Gastroesophageal sphincter (tissue), 4 donors: ENCODE measurements at regions not wholly inside any gene's neighbourhood (a gene's known extent, or its start where the extent isn't known, plus 50 kb on each side); places are given as distances from the start of the nearest gene placed in this dataset.
A peak's percentile ranks its signal among the peaks of the same experiment; 100 is the strongest.

Source experiments
- ATAC-seq: fragments of 150-250 bp; one replicate; pipeline ENCODE4 v1.9.1; 2016; ENCODE audit warnings: mild to moderate bottlenecking, moderate library complexity
- H3K27ac ChIP-seq, 4 donors: fragments of 200-600 bp; sonication (generic) in 3 of 4; 1 replicate in 3 of 4; 2 replicates in 1 of 4; pipeline ENCODE4 v1.5.1; 2016 to 2019
- H3K27me3 ChIP-seq: fragments of 200-600 bp; sonication (generic); one replicate; pipeline ENCODE4 v1.5.1; 2019
- H3K36me3 ChIP-seq, 2 donors: fragments of 200-600 bp; sonication (generic); one replicate each; pipeline ENCODE4 v1.5.1; 2019; ENCODE audit warnings: control low read depth in 1 of 2
- H3K4me1 ChIP-seq, 3 donors: fragments of 200-600 bp; sonication (generic); 1 replicate in 2 of 3; 2 replicates in 1 of 3; pipeline ENCODE4 v1.5.1; 2016 to 2019; ENCODE audit warnings: control low read depth in 2 of 3
- H3K4me3 ChIP-seq, 2 donors: fragments of 200-600 bp; sonication (generic); one replicate each; pipeline ENCODE4 v1.5.1; 2019; ENCODE audit warnings: mild to moderate bottlenecking in 1 of 2, moderate library complexity in 1 of 2
- H3K9me3 ChIP-seq, 3 donors: fragments of 200-600 bp; sonication (generic); one replicate each; pipeline ENCODE4 v1.5.1; 2017 to 2019; ENCODE audit warnings: control low read depth in 2 of 3
- EP300 ChIP-seq: sonication (generic); formaldehyde crosslinking; IDR thresholded peaks from one replicate; pipeline ENCODE4 v1.6.1; 2017; ENCODE audit warnings: antibody characterized with exemption, mild to moderate bottlenecking
- POLR2A ChIP-seq, 2 donors: fragments of 450-650 bp; IDR thresholded peaks; one replicate each; pipeline ENCODE4 v1.6.1; 2017; ENCODE audit warnings: antibody characterized with exemption in 2 of 2, mild to moderate bottlenecking in 2 of 2, moderate library complexity in 1 of 2
- POLR2AphosphoS5 ChIP-seq: sonication (generic); formaldehyde crosslinking; IDR thresholded peaks from one replicate; pipeline ENCODE4 v1.6.1; 2017; ENCODE audit warnings: antibody characterized with exemption
- WGBS, 2 donors: methylation state at CpG; one replicate each; pipeline ENCODE4 v1.1.5; 2018; ENCODE audit warnings: low coverage in 1 of 2; 5-methylcytosine and 5-hydroxymethylcytosine counted together
- TF ChIP-seq, protein P1 (sequence below), 4 experiments: fragments of 200-600 bp in 2 of 4; fragments of 450-650 bp in 2 of 4; sonication (generic) in 1 of 4; IDR thresholded peaks; one replicate each; pipeline ENCODE4 v1.5.1; 2017 to 2019; ENCODE audit warnings: antibody characterized with exemption in 4 of 4, mild to moderate bottlenecking in 2 of 4, moderate library complexity in 2 of 4

DNA sequence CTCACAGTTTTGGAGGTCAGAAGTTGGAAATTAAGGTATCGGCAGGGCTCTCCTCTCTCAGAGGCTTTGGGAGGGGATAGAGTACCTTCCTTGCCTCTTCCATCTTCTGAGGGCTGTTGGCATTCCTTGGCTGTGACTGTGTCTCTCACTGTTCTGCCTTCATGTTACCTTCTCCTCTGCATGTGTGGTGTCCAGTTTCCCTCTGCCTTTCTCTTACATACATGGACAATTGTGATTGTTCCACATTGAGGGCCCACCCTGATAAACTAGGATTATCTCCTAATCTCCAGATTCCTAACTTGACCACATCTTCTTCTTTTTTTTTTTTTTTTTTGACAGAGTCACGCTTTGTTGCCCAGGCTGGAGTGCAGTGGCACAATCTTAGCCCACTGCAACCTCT lies 72.1 kb upstream of the SPACA1 start:
- ATAC-seq: no peak
- H3K4me3 ChIP-seq: no peak overlapping the region
- 85% methylated on average over 2 of the region's 2 CpGs; no CpG with 5 or more reads in 1 of the 2 donors for WGBS, 2 donors
- H3K9me3 ChIP-seq: no peaks in the 10 kb centered on the region
- no peak overlapping the region for H3K27ac ChIP-seq
- peaks cover 3% of the 10 kb centered on the region for H3K27me3 ChIP-seq
- H3K36me3 ChIP-seq: no peaks in the 10 kb centered on the region
- H3K4me1 ChIP-seq: no peaks in the 10 kb centered on the region
- TF ChIP-seq, protein P1, sequence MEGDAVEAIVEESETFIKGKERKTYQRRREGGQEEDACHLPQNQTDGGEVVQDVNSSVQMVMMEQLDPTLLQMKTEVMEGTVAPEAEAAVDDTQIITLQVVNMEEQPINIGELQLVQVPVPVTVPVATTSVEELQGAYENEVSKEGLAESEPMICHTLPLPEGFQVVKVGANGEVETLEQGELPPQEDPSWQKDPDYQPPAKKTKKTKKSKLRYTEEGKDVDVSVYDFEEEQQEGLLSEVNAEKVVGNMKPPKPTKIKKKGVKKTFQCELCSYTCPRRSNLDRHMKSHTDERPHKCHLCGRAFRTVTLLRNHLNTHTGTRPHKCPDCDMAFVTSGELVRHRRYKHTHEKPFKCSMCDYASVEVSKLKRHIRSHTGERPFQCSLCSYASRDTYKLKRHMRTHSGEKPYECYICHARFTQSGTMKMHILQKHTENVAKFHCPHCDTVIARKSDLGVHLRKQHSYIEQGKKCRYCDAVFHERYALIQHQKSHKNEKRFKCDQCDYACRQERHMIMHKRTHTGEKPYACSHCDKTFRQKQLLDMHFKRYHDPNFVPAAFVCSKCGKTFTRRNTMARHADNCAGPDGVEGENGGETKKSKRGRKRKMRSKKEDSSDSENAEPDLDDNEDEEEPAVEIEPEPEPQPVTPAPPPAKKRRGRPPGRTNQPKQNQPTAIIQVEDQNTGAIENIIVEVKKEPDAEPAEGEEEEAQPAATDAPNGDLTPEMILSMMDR (IDR thresholded peaks at IDR 0.05): no peak
- TF ChIP-seq POLR2AphosphoS5: no peak
- TF ChIP-seq POLR2A (IDR thresholded peaks at IDR 0.05): no peak
- TF ChIP-seq EP300: no peak

DNA sequence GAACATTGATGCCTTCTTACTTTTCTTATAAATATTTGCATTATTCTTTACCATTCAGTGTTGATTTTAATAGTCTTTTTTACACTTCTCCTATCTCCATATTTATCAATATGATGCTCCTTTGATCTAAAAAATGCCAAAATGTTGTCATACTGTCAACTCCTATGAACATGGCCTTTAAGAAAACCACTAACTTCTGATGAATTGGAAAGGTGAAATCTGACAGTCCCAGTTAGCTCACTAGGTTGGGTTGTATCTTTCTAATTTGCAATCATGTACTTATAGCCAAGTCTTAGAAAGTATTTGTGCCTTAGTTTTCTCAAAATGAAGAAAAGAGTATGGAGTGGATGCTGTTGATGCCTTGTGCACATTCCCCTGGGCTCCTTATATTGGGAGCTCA lies 75.4 kb upstream of the SPACA1 start:
- Histone ChIP-seq H3K4me1 (peaks cover 0 to 8% (median 0%) of the 10 kb centered on the region in 3 donors), H3K27me3 (peaks cover 31% of the 10 kb centered on the region), H3K4me3 (no peak overlapping the region), H3K36me3 (no peaks in the 10 kb centered on the region), H3K27ac (no peak overlapping the region), H3K9me3 (no peaks in the 10 kb centered on the region)
- TF ChIP-seq POLR2AphosphoS5: no peak
- TF ChIP-seq EP300: no peak
- TF ChIP-seq, protein P1 (IDR thresholded peaks at IDR 0.05): no peak
- no peak for TF ChIP-seq POLR2A (IDR thresholded peaks at IDR 0.05)
- no peak for ATAC-seq

DNA sequence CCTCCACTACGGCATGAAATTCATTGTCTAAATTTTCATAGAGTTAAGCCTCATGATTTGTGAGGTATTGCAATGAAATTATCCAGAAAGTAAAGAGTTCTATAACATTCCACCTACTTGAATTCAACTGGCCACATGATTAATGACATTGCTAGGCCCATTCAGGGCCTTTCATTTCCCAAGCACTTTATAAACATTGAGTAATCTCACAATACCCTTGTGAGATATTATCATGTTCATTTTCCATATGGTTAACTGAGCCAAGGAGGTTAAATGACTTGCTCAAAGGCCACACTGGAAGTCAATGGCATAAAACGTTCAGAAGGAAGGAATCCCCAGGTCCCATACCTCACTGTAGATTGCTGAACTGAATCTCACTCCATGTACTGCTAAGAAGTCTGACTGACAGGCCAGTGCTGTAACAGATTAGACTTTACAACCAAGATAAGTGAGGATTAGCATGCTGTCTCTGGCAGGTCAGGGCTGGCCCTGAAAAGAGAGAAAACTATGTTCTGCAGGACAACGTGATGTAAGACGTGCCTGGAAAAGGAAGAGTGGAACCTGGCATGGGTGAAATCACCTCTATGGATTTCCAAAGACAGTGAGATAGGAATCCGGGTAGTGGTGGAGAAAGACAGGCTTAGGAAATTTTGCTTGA lies 75.9 kb upstream of the SPACA1 start:
- Histone ChIP-seq H3K27ac (no peak overlapping the region), H3K9me3 (no peaks in the 10 kb centered on the region), H3K36me3 (no peaks in the 10 kb centered on the region), H3K27me3 (peaks cover 35% of the 10 kb centered on the region), H3K4me3 (no peak overlapping the region), H3K4me1 (peaks cover 0 to 8% (median 0%) of the 10 kb centered on the region in 3 donors)
- 52 to 59% methylated on average over 4 to 5 of the region's 5 CpGs for WGBS, 2 donors
- no peak for ATAC-seq
- TF ChIP-seq POLR2A (IDR thresholded peaks at IDR 0.05) (no peak), POLR2AphosphoS5 (no peak)

DNA sequence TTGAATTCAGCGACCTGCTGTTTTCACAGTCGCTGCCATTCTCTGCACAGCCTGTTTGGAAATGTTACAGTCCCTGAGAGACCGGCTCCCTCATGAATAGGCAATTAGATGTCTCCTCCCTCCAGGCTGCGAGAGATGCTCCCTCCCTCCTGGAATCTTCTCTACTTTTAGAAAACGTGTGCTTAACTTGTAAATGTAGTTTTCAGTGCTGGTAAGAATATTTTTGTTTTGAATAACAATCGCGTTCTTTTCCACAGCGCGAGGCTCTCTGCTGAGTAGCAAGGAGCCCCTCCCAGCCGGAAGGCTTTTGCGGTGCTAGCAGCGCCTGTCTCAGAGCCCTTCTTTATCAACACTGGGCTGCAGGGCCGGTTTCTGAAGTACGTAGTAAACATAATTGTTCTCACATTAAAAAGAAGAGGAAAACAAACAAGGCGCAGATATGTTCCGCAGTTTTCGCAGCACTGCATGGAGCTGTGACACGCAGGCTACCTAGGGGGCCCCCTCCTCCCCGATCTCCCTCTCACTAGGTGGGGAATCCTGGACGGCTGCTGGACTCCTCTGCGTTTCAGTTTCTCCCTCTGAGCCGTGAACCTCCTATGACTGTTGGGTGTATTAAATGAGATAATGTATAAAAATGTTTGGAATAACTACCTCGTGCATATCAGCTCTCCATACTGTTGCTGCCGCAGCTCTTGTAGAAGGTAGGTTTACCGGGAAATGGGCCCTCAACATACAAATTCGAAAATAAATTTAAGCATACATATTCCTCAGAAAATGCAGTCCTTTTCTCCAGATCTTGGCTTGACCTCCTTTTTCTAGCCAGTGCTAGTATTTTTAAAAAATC lies 79.0 kb upstream of the SPACA1 start:
- Histone ChIP-seq H3K36me3 (no peaks in the 10 kb centered on the region), H3K4me1 (peaks cover 0 to 8% (median 0%) of the 10 kb centered on the region in 3 donors), H3K27ac (no peak overlapping the region), H3K4me3 (peak overlapping the region; percentile 5 to 38), H3K27me3 (peaks cover 38% of the 10 kb centered on the region), H3K9me3 (no peaks in the 10 kb centered on the region)
- TF ChIP-seq POLR2AphosphoS5: no peak
- TF ChIP-seq POLR2A (IDR thresholded peaks at IDR 0.05): no peak
- no peak for TF ChIP-seq EP300
- TF ChIP-seq, protein P1 (IDR thresholded peaks at IDR 0.05): no peak
- 14 to 15% methylated on average over 17 to 24 of the region's 26 CpGs for WGBS, 2 donors
- no peak for ATAC-seq

DNA sequence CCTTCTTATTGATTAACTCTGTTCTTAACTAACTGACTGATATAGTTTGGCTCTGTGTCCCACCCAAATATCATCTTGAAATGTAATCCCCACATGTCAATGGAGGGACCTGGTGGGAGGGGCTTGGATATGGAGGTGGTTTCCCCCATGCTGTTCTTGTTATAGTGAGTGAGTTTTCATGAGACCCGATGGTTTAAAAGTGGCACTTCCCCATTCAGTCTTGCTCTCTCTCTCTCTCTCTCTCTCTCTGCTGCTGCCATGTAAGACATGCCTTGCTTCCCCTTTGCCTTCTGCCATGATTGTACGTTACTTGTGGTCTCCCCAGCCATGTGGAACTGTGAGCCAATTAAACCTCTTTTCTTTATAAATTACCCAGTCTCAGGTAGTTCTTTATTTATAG lies 81.8 kb upstream of the SPACA1 start:
- H3K4me3 ChIP-seq: no peak overlapping the region
- no peak for ATAC-seq
- peaks cover 0 to 8% (median 0%) of the 10 kb centered on the region in 3 donors for H3K4me1 ChIP-seq
- no peak overlapping the region for H3K27ac ChIP-seq
- peaks cover 38% of the 10 kb centered on the region for H3K27me3 ChIP-seq
- no peaks in the 10 kb centered on the region for H3K9me3 ChIP-seq
- TF ChIP-seq, protein P1 (IDR thresholded peaks at IDR 0.05): no peak
- TF ChIP-seq POLR2AphosphoS5 (no peak), EP300 (no peak), POLR2A (IDR thresholded peaks at IDR 0.05) (no peak)
- no peaks in the 10 kb centered on the region for H3K36me3 ChIP-seq
- 42 to 80% methylated on average over 1 to 2 of the region's 2 CpGs for WGBS, 2 donors
